ENCODE measurements at regions not wholly inside any gene's neighbourhood (a gene's known extent, or its start where the extent isn't known, plus 50 kb on each side); places are given as distances from the start of the nearest gene placed in this dataset.

DNA sequence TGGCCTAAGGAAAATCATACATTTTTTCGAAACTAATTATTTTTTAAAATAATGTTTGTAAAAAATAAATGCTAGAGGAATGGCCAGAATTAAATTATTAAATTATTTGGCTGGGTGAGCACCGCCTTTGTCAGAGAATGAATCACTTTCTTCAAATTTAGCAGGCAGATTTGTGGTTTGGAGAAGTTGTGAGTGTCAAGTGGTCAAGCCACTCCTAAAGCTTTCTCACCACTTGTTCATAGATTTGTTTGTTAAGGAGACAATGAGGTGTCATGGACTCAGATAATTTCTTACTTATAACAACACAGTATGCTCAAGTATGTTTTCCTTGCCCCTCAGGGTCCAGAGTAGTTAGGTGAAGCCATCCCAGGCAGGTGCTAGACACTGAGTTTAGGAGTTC, 196.2 kb downstream of the TUSC7 start:
- DNase-seq (ENCODE audit: low read depth) = no peak
- in situ Hi-C loops (cut with HindIII; ENCODE audit: low pct_unique_long_range_greater_than_20kb, low sequenced_read_pairs) = no loop called here

DNA sequence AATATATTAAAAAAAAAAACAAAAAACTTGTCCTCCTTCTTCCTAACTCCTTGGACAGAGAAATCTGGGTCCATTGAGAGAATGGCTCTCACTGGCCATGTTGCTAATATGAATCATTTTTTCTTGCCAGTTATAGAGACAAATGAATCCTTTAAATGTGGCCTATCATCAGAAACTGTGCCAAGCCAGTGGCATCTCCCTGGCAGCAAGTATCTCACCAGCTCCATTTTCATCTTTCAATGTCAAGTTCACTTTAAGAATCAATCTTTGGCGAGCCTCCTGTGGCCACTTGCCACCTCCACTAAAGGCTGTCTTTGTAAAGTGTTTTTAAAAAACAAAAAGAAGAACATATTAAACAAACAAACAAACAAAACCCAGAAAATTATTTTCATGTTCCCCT, 202.5 kb downstream of the TUSC7 start:
- no peak for DNase-seq (ENCODE audit: low read depth)
- in situ Hi-C loops (cut with HindIII; ENCODE audit: low pct_unique_long_range_greater_than_20kb, low sequenced_read_pairs) = no loop called here

DNA sequence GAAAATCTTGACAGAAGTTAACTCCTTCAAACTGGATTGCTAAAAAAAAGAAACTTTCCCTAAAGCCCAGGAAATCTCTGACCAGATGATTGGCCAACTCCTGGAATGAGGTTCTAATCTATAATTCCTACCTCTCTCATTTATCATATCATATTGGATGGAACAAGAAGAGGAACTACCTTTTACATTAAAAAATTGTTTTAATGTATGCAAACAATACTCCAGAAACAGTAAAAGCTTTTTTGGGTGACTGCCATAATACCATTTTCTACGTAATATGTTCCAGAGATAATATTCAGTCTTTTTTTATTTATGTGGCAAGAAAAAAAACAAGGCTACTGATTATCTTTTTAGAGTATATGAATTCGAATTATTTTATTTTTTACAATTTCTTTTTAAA, 204.4 kb downstream of the TUSC7 start:
- no peak for DNase-seq (ENCODE audit: low read depth)
- in situ Hi-C loops (cut with HindIII; ENCODE audit: low pct_unique_long_range_greater_than_20kb, low sequenced_read_pairs) = no loop called here

DNA sequence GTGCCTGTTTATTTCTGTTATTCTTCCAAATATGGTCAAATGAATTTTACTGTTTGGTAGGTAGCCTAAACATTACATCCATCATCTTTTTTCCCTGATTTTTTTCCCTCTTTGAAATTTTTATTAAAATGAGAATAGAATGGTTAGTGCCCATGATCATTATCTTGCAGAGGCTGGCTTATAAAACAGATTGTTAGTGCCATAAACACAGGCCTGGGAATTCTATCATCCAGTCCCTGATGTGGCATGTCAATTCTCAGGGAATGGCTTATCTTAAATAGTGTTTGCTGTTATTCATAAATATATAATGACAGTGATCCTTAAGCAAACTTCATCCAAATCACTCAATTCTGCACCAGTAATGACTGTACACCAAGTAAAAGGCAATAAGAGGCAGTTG, 207.3 kb downstream of the TUSC7 start:
- no peak for DNase-seq (ENCODE audit: low read depth)
- in situ Hi-C loops (cut with HindIII; ENCODE audit: low pct_unique_long_range_greater_than_20kb, low sequenced_read_pairs) = no loop called here

DNA sequence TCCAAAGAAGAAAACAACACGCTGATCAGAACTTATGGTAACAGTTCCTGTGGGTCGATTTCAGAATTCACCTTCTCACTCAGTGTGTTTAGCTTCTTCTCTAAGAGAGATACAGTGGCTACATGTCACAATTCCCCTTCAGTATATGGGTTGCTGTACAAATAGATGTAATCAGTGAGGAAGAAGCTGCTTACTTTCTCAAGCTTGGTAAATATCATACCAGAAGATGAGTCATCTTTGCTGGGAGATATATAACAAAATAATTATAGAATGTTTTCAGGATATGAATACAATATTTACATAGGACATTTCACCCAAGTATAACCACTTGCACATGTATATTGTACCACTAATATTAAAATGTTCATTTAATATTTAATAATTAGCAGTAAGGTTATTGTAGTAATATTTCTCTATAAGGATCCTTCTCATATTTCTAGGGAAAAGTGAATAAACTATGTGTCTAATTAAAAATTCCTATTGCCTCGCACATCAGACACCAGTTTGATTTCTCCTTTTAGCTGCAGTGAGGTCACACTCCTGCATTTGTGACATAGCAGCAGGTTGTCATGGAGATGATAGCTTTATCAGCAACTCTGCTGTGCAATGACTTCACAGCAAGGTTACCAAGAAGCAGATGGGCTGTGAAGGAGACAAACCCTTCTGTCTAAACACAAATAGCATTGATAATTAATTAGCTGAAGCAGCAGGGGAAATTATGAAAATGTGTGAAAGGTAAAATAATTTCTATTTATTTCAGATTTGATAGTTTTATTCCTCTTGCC, 211.4 kb downstream of the TUSC7 start:
- in situ Hi-C loops (cut with HindIII; ENCODE audit: low pct_unique_long_range_greater_than_20kb, low sequenced_read_pairs) = no loop called here
- no peak for DNase-seq (ENCODE audit: low read depth)

DNA sequence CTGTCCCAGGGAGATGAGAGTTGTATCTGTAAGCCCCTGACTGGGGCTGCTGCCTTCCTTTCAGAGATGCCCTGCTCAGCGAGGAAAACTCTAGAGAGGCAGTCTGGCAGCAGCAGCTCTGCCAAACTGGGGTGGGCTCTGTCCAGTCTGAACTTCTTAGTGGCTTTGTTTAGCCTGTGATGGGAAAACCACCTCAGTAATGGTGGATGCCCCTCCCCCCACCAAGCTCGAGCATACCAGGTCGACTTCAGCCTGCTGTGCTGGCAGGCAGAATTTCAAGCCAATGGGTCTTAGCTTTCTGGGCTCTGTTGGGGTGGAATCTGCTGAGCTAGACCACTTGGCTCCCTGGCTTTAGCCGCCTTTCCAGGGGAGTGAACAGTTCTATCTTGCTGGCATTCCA, 218.3 kb downstream of the TUSC7 start:
- no peak for DNase-seq (ENCODE audit: low read depth)

DNA sequence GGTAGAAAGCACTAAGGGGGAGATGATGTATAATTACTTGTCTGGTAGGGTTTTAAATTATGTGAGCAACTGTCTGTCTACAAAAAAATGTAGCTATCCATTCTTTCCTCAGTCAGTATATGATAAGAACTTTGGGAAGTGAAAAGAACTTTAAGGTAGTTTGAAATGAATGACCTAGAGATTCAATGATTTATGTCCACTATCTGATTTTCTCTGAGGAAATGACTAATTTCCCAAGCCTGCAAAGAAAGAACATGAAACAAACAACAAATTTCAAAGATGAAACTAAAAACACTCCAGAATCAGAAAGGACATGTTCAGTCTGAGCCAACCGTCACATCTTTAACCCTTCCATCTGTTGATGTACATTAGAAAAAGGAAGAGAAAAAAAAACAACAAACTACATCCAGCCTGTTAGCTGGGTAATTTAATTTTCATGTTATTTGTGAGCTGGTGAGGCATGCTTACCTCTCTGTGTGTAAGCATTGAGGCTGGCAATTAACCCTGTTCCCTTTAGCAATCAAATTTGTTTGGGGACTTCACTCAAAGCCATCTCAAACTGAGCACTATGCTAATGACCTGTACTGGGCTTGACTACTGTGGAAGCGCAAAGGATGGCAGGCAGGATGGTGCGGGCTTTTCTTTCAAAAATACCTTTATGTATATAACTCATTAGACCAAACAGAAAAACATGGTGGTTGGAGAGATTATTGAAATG, 220.1 kb downstream of the TUSC7 start:
- no peak for DNase-seq (ENCODE audit: low read depth)
- in situ Hi-C loops (cut with HindIII; ENCODE audit: low pct_unique_long_range_greater_than_20kb, low sequenced_read_pairs) = no loop called here

More for the DNA sequence above, 218.3 kb downstream of the TUSC7 start:
- in situ Hi-C loops (cut with HindIII; ENCODE audit: low pct_unique_long_range_greater_than_20kb, low sequenced_read_pairs) = no loop called here

DNA sequence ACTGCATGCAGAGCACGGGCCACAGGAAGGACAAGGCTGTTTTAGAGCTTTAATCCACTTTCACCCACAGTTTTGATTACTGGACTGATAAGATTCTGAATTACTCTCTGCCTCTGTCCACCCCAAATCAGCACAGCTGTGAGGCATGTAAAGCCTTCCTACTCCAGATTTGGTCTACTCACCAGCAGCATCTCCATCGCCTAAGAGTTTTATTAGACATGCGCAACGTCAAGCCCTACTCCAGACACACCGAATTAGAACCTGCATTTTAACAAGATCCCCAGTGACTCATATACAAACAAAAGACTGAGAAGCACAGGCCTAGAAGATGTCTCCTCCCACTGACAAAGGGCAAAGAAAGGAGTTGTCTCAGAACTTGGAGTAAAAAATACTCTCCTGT, 221.2 kb downstream of the TUSC7 start:
- in situ Hi-C loops (cut with HindIII; ENCODE audit: low pct_unique_long_range_greater_than_20kb, low sequenced_read_pairs) = no loop called here
- DNase-seq (ENCODE audit: low read depth) = no peak

DNA sequence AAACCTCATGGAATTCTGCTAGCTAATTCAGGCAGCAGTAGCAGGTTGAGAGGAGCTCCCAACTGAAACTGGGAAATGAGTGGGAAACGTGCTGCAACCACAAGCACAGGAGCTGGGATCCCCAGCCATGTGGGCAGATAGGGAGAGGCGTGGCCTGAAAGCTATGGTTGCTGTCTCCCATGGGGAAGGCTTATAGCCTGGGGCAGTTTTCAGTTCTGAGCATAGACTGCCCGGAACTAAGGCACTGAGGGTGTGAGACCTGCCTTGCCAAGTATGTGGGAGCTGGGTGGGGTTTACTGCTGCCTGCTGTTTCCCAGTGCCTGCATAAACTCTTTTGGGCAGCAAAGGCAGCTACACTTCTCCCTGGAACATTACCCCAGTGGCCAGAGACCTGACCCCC, 229.5 kb downstream of the TUSC7 start:
- in situ Hi-C loops (cut with HindIII; ENCODE audit: low pct_unique_long_range_greater_than_20kb, low sequenced_read_pairs) = no loop called here
- DNase-seq (ENCODE audit: low read depth) = no peak

DNA sequence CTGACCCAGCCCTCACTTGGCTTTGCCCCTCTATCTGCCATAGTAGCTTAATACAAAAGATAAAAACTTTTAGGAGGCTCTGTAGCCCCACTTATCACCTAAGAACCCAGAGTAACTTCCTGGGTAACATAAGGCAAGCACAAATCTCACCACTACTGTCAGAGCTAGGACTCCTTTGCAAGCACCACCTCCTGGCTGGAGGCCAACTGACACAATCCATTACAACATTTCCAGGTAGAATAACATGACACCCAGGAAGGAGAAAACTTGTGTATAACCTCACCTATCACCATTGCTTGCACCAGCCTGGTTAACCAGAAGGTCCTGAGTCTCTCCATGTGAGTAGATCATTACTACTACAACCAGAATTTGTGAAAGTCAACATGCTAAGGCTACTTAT, 230.0 kb downstream of the TUSC7 start:
- in situ Hi-C loops (cut with HindIII; ENCODE audit: low pct_unique_long_range_greater_than_20kb, low sequenced_read_pairs) = no loop called here
- DNase-seq (ENCODE audit: low read depth) = no peak

DNA sequence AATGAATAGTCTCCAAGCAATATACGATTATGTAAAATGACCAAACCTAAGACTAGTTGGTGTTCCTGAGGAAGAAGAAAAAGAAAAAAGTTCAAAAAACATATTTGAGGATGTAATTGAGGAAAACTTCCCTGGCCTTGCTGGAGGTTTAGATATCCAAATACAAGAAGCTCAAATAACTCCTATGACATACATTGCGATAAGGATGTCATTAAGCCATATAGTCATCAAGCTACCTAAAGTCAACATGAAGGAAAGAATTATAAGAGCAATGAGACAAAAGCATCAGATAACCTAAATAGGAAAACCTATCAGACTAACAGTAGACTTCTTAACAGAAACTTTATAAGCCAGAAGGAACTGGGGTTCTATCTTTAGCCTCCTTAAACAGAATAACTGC, 231.1 kb downstream of the TUSC7 start:
- DNase-seq (ENCODE audit: low read depth) = no peak
- in situ Hi-C loops (cut with HindIII; ENCODE audit: low pct_unique_long_range_greater_than_20kb, low sequenced_read_pairs) = no loop called here

DNA sequence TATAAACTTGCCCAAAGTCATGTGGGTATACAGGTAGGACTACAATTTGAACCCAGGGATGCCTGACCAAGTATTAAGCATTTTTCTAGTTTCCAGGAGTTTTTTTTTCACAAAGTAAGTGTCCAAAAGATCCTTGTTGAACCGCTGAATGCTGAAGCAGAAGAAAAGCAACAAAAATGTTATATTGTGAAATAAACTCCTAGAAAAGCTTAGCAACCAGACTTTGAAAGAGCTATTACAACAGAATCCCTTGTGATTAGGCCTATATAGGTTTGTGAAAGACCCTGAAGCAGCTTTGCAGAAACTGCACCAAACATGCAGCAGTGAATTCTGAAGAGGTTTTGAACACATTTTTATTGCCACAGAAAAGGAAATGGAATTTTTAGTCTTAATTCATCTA, 236.8 kb downstream of the TUSC7 start:
- DNase-seq (ENCODE audit: low read depth) = no peak
- in situ Hi-C loops (cut with HindIII; ENCODE audit: low pct_unique_long_range_greater_than_20kb, low sequenced_read_pairs) = no loop called here

DNA sequence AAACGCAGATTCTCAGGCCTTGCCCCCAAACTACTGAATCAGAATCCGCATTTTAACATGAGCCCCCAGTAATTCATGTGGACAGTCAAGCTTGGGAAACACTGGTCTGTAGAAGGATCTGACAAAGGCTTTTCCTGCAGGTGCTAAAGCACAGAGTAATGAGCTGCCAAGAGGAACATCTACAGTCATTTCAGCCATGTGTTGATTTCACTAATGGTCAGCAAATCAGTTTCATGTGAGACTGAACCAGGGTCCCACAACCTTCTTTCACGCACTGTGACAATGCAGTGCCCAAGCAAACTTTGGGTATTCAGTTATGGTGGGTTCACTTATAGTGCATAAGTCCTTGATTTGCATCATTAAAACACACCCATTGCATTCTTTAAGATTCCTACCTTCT, 237.6 kb downstream of the TUSC7 start:
- in situ Hi-C loops (cut with HindIII; ENCODE audit: low pct_unique_long_range_greater_than_20kb, low sequenced_read_pairs) = no loop called here
- DNase-seq (ENCODE audit: low read depth) = no peak

DNA sequence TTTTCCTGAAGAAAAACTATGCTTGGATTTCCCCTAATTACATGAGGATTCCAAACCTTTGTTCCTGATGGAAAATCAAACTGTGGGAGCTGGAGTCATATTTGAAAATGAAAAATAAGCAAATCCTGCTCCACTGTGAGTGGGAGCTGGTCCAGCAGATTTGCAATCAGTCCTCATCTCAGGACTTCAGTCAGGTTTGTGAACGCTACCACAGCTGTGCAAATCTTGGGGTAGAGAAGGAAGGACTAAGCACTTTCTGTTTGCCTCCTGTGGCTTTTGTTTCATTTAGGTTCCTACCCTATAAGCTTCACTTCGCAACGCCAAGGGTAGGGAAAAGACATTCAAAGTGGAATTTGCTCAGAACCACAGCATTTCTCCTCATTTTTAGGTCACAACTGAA, 238.2 kb downstream of the TUSC7 start:
- in situ Hi-C loops (cut with HindIII; ENCODE audit: low pct_unique_long_range_greater_than_20kb, low sequenced_read_pairs) = no loop called here

DNA sequence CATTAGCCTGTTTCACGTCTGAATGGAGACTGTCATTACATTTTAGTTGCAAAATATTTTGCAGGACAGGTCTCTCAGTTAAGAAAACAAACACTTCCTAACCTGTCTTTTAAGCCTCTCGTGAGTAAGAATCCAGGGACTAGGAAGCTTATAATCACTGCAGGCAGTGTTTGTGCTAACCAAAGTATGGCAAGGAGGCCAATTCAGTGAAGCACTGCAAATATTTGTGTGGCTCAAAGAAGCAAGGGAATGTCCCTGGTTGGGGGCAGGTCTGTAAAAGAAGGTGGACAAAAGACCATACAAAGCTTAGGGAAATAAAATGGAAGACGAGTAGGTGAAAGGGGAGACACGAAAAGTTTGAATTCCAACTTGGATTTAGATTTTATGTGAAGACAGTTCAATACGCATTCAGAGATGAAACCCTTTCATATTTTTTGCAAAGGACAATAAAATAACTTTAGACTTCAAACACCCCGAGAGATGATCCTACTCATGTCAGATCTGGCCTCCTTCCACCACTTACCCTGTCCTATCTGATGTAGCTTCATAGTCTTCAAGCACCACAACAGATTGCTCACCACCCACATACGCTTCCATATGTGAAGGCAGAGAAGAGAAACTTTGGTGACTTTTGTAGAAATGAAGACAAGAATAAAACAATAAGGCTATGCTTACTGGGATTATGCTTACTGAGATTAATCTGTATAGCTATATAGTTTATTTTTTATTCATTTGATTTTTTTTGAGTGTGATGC, 240.9 kb downstream of the TUSC7 start:
- in situ Hi-C loops (cut with HindIII; ENCODE audit: low pct_unique_long_range_greater_than_20kb, low sequenced_read_pairs) = no loop called here
- DNase-seq (ENCODE audit: low read depth) = no peak

More for the DNA sequence above, 238.2 kb downstream of the TUSC7 start:
- DNase-seq (ENCODE audit: low read depth) = no peak

DNA sequence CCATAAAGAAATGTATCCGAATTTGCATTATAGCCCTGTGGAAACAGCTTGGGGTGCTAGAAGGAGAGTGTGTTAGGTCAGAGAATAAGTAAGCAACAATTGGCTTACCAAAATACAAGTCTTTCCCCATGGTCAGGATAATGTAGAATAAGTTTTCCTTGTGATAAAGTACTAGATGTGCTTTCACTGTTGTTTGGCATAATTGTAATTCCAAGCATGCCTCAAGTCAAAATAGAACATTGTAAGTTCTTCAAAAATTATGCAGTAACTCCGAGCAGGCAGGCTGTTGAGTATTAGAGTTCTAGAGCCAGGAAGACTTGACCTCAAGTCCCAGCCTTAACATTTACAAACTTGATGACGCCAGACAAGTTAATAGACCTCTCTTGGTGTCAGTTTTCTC, 242.0 kb downstream of the TUSC7 start:
- no peak for DNase-seq (ENCODE audit: low read depth)
- in situ Hi-C loops (cut with HindIII; ENCODE audit: low pct_unique_long_range_greater_than_20kb, low sequenced_read_pairs) = no loop called here

DNA sequence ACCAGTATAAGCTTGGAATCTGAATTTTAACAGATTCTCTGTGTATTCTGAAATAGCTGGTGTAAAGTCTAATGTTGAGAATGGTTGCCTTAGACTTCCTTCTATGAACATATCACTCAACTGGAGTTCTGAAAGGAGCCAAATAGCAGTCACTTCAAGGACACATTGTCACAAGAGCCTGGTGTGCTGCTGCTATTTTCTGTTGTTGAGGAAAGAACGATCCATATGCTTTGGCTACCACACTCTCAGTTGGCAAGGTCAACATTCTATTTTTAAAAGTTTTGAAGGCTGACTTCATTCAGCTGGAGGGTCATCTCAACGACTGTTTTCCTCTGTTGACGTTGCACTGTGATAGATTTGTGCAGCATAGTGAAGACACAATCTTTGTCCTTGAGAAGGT, 248.7 kb downstream of the TUSC7 start:
- DNase-seq (ENCODE audit: low read depth) = no peak

DNA sequence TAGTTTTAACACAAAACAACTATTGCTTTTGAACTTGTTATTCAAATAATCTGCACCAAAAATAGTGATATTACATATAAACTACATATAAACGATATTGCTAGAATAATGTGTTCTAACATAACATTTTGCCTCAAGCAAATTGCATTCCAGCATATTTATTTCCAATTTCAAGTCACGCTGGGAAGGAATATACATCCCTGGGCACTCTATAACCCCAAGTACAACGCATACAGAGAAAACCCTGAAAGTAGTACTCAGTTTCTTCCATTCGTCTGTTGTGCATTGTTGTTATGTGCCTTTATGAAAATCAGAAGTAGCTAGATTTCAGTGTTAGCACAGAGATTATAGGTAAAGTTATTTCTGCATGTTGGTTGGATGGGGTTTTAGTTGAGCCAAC, 251.5 kb downstream of the TUSC7 start:
- in situ Hi-C loops (cut with HindIII; ENCODE audit: low pct_unique_long_range_greater_than_20kb, low sequenced_read_pairs) = no loop called here

More for the DNA sequence above, 248.7 kb downstream of the TUSC7 start:
- in situ Hi-C loops (cut with HindIII; ENCODE audit: low pct_unique_long_range_greater_than_20kb, low sequenced_read_pairs) = no loop called here

DNA sequence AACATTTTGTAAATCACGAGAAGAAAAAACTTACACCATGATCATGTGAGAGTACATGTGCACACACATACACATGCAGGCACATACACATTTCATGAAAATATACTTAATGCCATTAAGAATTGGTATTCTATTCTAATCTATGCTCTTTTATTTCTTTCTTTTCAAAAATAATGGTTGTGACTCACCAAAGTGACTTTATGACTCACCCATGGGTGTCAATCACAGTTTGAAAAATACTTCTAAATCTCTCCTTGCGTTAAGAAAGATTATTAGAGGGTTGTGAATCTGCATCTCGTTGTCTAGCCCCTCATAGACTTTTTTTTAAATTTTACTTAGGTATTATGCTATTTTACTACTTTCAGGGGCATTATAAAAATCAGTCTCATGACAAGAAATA, 254.2 kb downstream of the TUSC7 start:
- in situ Hi-C loops (cut with HindIII; ENCODE audit: low pct_unique_long_range_greater_than_20kb, low sequenced_read_pairs) = no loop called here
- no peak for DNase-seq (ENCODE audit: low read depth)

More for the DNA sequence above, 251.5 kb downstream of the TUSC7 start:
- no peak for DNase-seq (ENCODE audit: low read depth)
